Tibial nerve (tissue), 4 donors: ENCODE measurements at regions not wholly inside any gene's neighbourhood (a gene's known extent, or its start where the extent isn't known, plus 50 kb on each side); places are given as distances from the start of the nearest gene placed in this dataset.
"Not testable (repeated sequence)": the region's sequence is repeated elsewhere in the genome, so short reads cannot be mapped to it uniquely, and the experiment has no call there.

Experiments
- DNase-seq, 2 donors: peaks; one replicate each; pipeline ENCODE4 v3.0.0-alpha.2; 2019; ENCODE audit warnings: low spot score in 2 of 2
- H3K27ac ChIP-seq, 4 donors: fragments of 200-600 bp; sonication (generic) in 3 of 4; one replicate each; pipeline ENCODE4 v1.5.1; 2017 to 2019; ENCODE audit warnings: mild to moderate bottlenecking in 1 of 4
- H3K27me3 ChIP-seq, 2 donors: fragments of 200-600 bp; sonication (generic) in 1 of 2; one replicate each; pipeline versions ENCODE4 v1.5.1 to v1.6.0; 2017 to 2019
- H3K36me3 ChIP-seq, 3 donors: fragments of 200-600 bp; sonication (generic); one replicate each; pipeline ENCODE4 v1.5.1; 2018 to 2019
- H3K4me1 ChIP-seq, 4 donors: fragments of 200-600 bp; sonication (generic) in 3 of 4; one replicate each; pipeline ENCODE4 v1.5.1; 2017 to 2019
- H3K4me3 ChIP-seq, 4 donors: fragments of 200-600 bp; sonication (generic) in 3 of 4; one replicate each; pipeline ENCODE4 v1.5.1; 2017 to 2019; ENCODE audit warnings: mild to moderate bottlenecking in 1 of 4, moderate library complexity in 1 of 4
- H3K9me3 ChIP-seq, 4 donors: fragments of 200-600 bp; sonication (generic) in 3 of 4; one replicate each; pipeline ENCODE4 v1.5.1; 2017 to 2019
- CTCF ChIP-seq, 5 experiments: fragments of 200-600 bp in 3 of 5; fragments of 450-650 bp in 2 of 5; sonication (generic) in 3 of 5; IDR thresholded peaks; one replicate each; pipeline ENCODE4 v1.5.1; 2016 to 2019; ENCODE audit warnings: antibody characterized with exemption in 5 of 5, mild to moderate bottlenecking in 3 of 5, moderate library complexity in 2 of 5
- EP300 ChIP-seq, 2 donors: sonication (generic); formaldehyde crosslinking; IDR thresholded peaks; one replicate each; pipeline ENCODE4 v1.6.1; 2017; ENCODE audit warnings: antibody characterized with exemption in 2 of 2, mild to moderate bottlenecking in 1 of 2
- POLR2A ChIP-seq, 2 donors: fragments of 450-650 bp; IDR thresholded peaks; one replicate each; pipeline ENCODE4 v1.6.1; 2017; ENCODE audit warnings: antibody characterized with exemption in 2 of 2, mild to moderate bottlenecking in 2 of 2, moderate library complexity in 2 of 2
- WGBS, 2 donors: methylation state at CpG; one replicate each; pipeline ENCODE4 v1.1.5; 2018; 5-methylcytosine and 5-hydroxymethylcytosine counted together

- TF ChIP-seq EP300 (IDR thresholded peaks at IDR 0.05) (no peak), POLR2A (IDR thresholded peaks at IDR 0.05) (no peak), CTCF (IDR thresholded peaks at IDR 0.05) (no peak)
- Histone ChIP-seq H3K9me3 (no peaks in the 10 kb centered on the region), H3K27me3 (no peaks in the 10 kb centered on the region), H3K4me1 (no peaks in the 10 kb centered on the region), H3K27ac (no peak overlapping the region), H3K4me3 (no peak overlapping the region), H3K36me3 (no peaks in the 10 kb centered on the region)
- WGBS, 2 donors: 53 to 88% methylated on average over 1 of the region's 1 CpG
- no peak for DNase-seq
These were observed 211.5 kb upstream of the FKBP1C start for GRCh38 chr6:62999796-63000195.

GRCh38 chr6:63006018-63006417 lies 205.3 kb upstream of the FKBP1C start:
- not testable (repeated sequence) for H3K9me3 ChIP-seq, H3K27ac ChIP-seq, H3K4me3 ChIP-seq, DNase-seq, H3K36me3 ChIP-seq, H3K4me1 ChIP-seq, H3K27me3 ChIP-seq
- WGBS, 2 donors: 83 to 89% methylated on average over 7 of the region's 7 CpGs

DNA sequence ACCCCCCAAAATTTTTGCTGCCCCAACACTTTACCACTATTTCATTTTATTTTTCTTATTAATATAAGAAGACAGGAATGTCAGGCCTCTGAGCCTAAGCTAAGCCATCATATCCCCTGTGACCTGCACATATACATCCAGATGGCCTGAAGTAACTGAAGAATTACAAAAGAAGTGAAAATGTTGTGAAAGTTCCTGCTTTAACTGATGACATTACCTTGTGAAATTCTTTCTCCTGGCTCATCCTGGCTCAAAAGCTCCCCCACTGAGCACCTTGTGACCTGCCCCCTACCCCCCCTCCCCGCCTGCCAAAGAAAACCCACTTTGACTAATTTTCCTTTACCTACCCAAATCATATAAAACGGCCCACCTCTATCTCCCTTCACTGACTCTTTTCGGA lies 200.3 kb upstream of the FKBP1C start:
- not testable (repeated sequence) for H3K4me3 ChIP-seq, H3K4me1 ChIP-seq, H3K27me3 ChIP-seq, H3K27ac ChIP-seq, H3K36me3 ChIP-seq, H3K9me3 ChIP-seq, DNase-seq
- WGBS, 2 donors: 42 to 53% methylated on average over 3 of the region's 3 CpGs

- WGBS, 2 donors: 64 to 67% methylated on average over 1 of the region's 1 CpG
- Histone ChIP-seq H3K27me3 (no peaks in the 10 kb centered on the region), H3K36me3 (no peaks in the 10 kb centered on the region), H3K27ac (no peak overlapping the region), H3K4me3 (no peak overlapping the region), H3K4me1 (no peaks in the 10 kb centered on the region), H3K9me3 (no peaks in the 10 kb centered on the region)
- DNase-seq: no peak
- no peak for TF ChIP-seq POLR2A (IDR thresholded peaks at IDR 0.05)
- no peak for TF ChIP-seq CTCF (IDR thresholded peaks at IDR 0.05)
- no peak for TF ChIP-seq EP300 (IDR thresholded peaks at IDR 0.05)
These were observed 197.0 kb upstream of the FKBP1C start for GRCh38 chr6:63014290-63014689.

DNA sequence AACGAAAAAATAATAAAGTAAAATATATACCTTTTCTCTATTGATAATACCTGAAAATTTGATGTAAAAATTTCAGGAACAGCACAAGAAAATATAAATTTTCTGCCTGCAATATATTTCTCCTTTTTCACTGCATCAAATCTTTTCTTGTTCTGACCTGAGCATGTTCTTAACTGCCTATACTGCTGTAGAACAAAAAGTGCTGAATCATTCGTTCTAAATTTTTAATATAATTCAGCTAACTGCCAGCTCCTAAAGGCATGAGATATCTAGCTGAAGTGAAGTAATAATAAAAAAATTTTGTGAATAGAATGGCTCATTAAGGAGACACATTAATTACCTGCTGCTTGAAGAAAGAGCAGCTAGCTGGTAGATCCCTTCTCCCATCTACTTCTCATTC lies 188.6 kb upstream of the FKBP1C start:
- DNase-seq: no peak
- 42 to 83% methylated on average over 2 of the region's 2 CpGs for WGBS, 2 donors
- Histone ChIP-seq H3K4me1 (no peaks in the 10 kb centered on the region), H3K9me3 (no peaks in the 10 kb centered on the region), H3K27me3 (no peaks in the 10 kb centered on the region), H3K4me3 (no peak overlapping the region), H3K36me3 (no peaks in the 10 kb centered on the region), H3K27ac (no peak overlapping the region)
- TF ChIP-seq CTCF (IDR thresholded peaks at IDR 0.05) (no peak), EP300 (IDR thresholded peaks at IDR 0.05) (no peak), POLR2A (IDR thresholded peaks at IDR 0.05) (no peak)

GRCh38 chr6:63023726-63024125 lies 187.5 kb upstream of the FKBP1C start:
- 42 to 65% methylated on average over 4 of the region's 4 CpGs for WGBS, 2 donors
- H3K9me3 ChIP-seq: no peaks in the 10 kb centered on the region
- no peak for TF ChIP-seq POLR2A (IDR thresholded peaks at IDR 0.05)
- no peak for TF ChIP-seq CTCF (IDR thresholded peaks at IDR 0.05)
- TF ChIP-seq EP300 (IDR thresholded peaks at IDR 0.05): no peak
- H3K36me3 ChIP-seq: no peaks in the 10 kb centered on the region
- H3K27me3 ChIP-seq: no peaks in the 10 kb centered on the region
- no peak for DNase-seq
- no peak overlapping the region for H3K27ac ChIP-seq
- no peaks in the 10 kb centered on the region for H3K4me1 ChIP-seq
- no peak overlapping the region for H3K4me3 ChIP-seq
